IPS-NIHi11 (cell line): ENCODE measurements at regions not wholly inside any gene's neighbourhood (a gene's known extent, or its start where the extent isn't known, plus 50 kb on each side); places are given as distances from the start of the nearest gene placed in this dataset.
"Not testable (repeated sequence)": the region's sequence is repeated elsewhere in the genome, so short reads cannot be mapped to it uniquely, and the experiment has no call there.

ENCODE experiments used
- DNase-seq: peaks from one replicate; pipeline ENCODE4 v3.0.0; 2012; ENCODE audit warnings: mixed read lengths, low spot score

GRCh38 chr2:12547566-12548170 lies 169.1 kb upstream of the TRIB2 start:
- DNase-seq, result peak; percentile 29

- no peak for DNase-seq
Observed at GRCh38 chr2:12548906-12549305, 167.8 kb upstream of the TRIB2 start.

GRCh38 chr2:12549641-12550040 lies 167.1 kb upstream of the TRIB2 start:
- no peak for DNase-seq

- DNase-seq, result no peak
Observed at GRCh38 chr2:12552092-12552491, 164.6 kb upstream of the TRIB2 start.

GRCh38 chr2:12554224-12555011 lies 162.3 kb upstream of the TRIB2 start:
- no peak for DNase-seq

- DNase-seq, result no peak
Observed at GRCh38 chr2:12555012-12555645, 161.6 kb upstream of the TRIB2 start.

- DNase-seq, result no peak
Observed at GRCh38 chr2:12556762-12557161, 160.0 kb upstream of the TRIB2 start.

GRCh38 chr2:12557688-12558087 lies 159.0 kb upstream of the TRIB2 start:
- DNase-seq, result no peak

- DNase-seq, result no peak
Observed at GRCh38 chr2:12558519-12558918, 158.2 kb upstream of the TRIB2 start.

GRCh38 chr2:12560618-12561017 lies 156.1 kb upstream of the TRIB2 start:
- no peak for DNase-seq

- DNase-seq, result no peak
Observed at GRCh38 chr2:12567411-12567810, 149.3 kb upstream of the TRIB2 start.

- not testable (repeated sequence) for DNase-seq
Observed at GRCh38 chr2:12569510-12569909, 147.2 kb upstream of the TRIB2 start.

GRCh38 chr2:12569929-12570328 lies 146.8 kb upstream of the TRIB2 start:
- not testable (repeated sequence) for DNase-seq

- no peak for DNase-seq
Observed at GRCh38 chr2:12577091-12577490, 139.6 kb upstream of the TRIB2 start.

- no peak for DNase-seq
Observed at GRCh38 chr2:12577567-12578253, 139.0 kb upstream of the TRIB2 start.

- DNase-seq, result no peak
Observed at GRCh38 chr2:12579018-12579417, 137.7 kb upstream of the TRIB2 start.

- DNase-seq, result no peak
Observed at GRCh38 chr2:12584338-12584737, 132.4 kb upstream of the TRIB2 start.

- no peak for DNase-seq
Observed at GRCh38 chr2:12585784-12586183, 131.0 kb upstream of the TRIB2 start.

GRCh38 chr2:12587228-12587627 lies 129.5 kb upstream of the TRIB2 start:
- DNase-seq, result no peak

- DNase-seq, result no peak
Observed at GRCh38 chr2:12587729-12588522, 128.8 kb upstream of the TRIB2 start.

GRCh38 chr2:12588986-12589385 lies 127.8 kb upstream of the TRIB2 start:
- no peak for DNase-seq

GRCh38 chr2:12589802-12590320 lies 126.9 kb upstream of the TRIB2 start:
- no peak for DNase-seq
